ENCODE measurements at regions not wholly inside any gene's neighbourhood (a gene's known extent, or its start where the extent isn't known, plus 50 kb on each side); places are given as distances from the start of the nearest gene placed in this dataset.

GRCh38 chr11:70885281-70886231 is 366.8 kb downstream of the SHANK2 start:
- Mint-ChIP-seq H3K27me3 (ENCODE audit: unreplicated experiment) (no peaks in the 10 kb centered on the region), H3K4me1 (ENCODE audit: low read depth, unreplicated experiment) (no peaks in the 10 kb centered on the region), H3K4me3 (ENCODE audit: low read depth, unreplicated experiment) (no peak overlapping the region), H3K27ac (ENCODE audit: unreplicated experiment) (no peak overlapping the region), H3K9me3 (ENCODE audit: low read depth, unreplicated experiment) (peaks cover 3% of the 10 kb centered on the region), H3K36me3 (ENCODE audit: insufficient read depth, unreplicated experiment) (peaks cover 39% of the 10 kb centered on the region)
- CTCF ChIA-PET = no interaction called here
- DNase-seq = no peak
- intact Hi-C loops (cut with micrococcal nuclease; ENCODE audit: unreplicated experiment) = no loop called here
- TF ChIP-seq, protein P1, sequence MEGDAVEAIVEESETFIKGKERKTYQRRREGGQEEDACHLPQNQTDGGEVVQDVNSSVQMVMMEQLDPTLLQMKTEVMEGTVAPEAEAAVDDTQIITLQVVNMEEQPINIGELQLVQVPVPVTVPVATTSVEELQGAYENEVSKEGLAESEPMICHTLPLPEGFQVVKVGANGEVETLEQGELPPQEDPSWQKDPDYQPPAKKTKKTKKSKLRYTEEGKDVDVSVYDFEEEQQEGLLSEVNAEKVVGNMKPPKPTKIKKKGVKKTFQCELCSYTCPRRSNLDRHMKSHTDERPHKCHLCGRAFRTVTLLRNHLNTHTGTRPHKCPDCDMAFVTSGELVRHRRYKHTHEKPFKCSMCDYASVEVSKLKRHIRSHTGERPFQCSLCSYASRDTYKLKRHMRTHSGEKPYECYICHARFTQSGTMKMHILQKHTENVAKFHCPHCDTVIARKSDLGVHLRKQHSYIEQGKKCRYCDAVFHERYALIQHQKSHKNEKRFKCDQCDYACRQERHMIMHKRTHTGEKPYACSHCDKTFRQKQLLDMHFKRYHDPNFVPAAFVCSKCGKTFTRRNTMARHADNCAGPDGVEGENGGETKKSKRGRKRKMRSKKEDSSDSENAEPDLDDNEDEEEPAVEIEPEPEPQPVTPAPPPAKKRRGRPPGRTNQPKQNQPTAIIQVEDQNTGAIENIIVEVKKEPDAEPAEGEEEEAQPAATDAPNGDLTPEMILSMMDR (IDR thresholded peaks at IDR 0.05; ENCODE audit: unreplicated experiment) = no peak
- BruUV-seq (replicated peaks) = no TSS peak

- Mint-ChIP-seq H3K4me3 (ENCODE audit: low read depth, unreplicated experiment) (no peak overlapping the region), H3K27me3 (ENCODE audit: unreplicated experiment) (no peaks in the 10 kb centered on the region), H3K27ac (ENCODE audit: unreplicated experiment) (no peak overlapping the region), H3K4me1 (ENCODE audit: low read depth, unreplicated experiment) (no peaks in the 10 kb centered on the region), H3K36me3 (ENCODE audit: insufficient read depth, unreplicated experiment) (peaks cover 39% of the 10 kb centered on the region), H3K9me3 (ENCODE audit: low read depth, unreplicated experiment) (peaks cover 3% of the 10 kb centered on the region)
- DNase-seq = no peak
- TF ChIP-seq, protein P1 (IDR thresholded peaks at IDR 0.05; ENCODE audit: unreplicated experiment) = no peak
- BruUV-seq (replicated peaks) = no TSS peak
- intact Hi-C loops (cut with micrococcal nuclease; ENCODE audit: unreplicated experiment) = no loop called here
- CTCF ChIA-PET = no interaction called here
These were observed 366.1 kb downstream of the SHANK2 start for GRCh38 chr11:70886256-70886655.

- no TSS peak for BruUV-seq (replicated peaks)
- TF ChIP-seq, protein P1 (IDR thresholded peaks at IDR 0.05; ENCODE audit: unreplicated experiment) = no peak
These were observed 365.5 kb downstream of the SHANK2 start for GRCh38 chr11:70886676-70887541.

DNA sequence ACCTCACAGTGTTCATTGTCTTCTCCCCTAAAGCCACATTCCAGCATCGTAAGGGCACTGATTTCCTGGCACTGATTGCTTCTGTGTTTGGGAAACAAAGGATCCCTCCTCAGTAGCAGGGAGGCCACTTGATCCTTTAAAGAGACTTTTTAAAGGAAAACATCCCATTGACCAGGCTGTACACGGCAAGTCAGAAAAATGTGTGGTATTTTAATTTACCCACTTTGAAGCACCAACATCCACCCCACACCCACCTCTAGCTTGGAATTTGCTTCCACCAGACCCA is 364.9 kb downstream of the SHANK2 start:
- intact Hi-C loops (cut with micrococcal nuclease; ENCODE audit: unreplicated experiment) = no loop called here
- CTCF ChIA-PET = no interaction called here
- no TSS peak for BruUV-seq (replicated peaks)

More at GRCh38 chr11:70886676-70887541, 365.5 kb downstream of the SHANK2 start:
- CTCF ChIA-PET = no interaction called here
- no peaks in the 10 kb centered on the region for H3K4me1 Mint-ChIP-seq (ENCODE audit: low read depth, unreplicated experiment)
- peaks cover 39% of the 10 kb centered on the region for H3K36me3 Mint-ChIP-seq (ENCODE audit: insufficient read depth, unreplicated experiment)
- DNase-seq = no peak
- intact Hi-C loops (cut with micrococcal nuclease; ENCODE audit: unreplicated experiment) = no loop called here
- no peaks in the 10 kb centered on the region for H3K27me3 Mint-ChIP-seq (ENCODE audit: unreplicated experiment)
- H3K9me3 Mint-ChIP-seq (ENCODE audit: low read depth, unreplicated experiment) = peaks cover 3% of the 10 kb centered on the region
- H3K27ac Mint-ChIP-seq (ENCODE audit: unreplicated experiment) = no peak overlapping the region
- H3K4me3 Mint-ChIP-seq (ENCODE audit: low read depth, unreplicated experiment) = no peak overlapping the region

More for the DNA sequence above, 364.9 kb downstream of the SHANK2 start:
- H3K9me3 Mint-ChIP-seq (ENCODE audit: low read depth, unreplicated experiment) = peaks cover 3% of the 10 kb centered on the region
- H3K36me3 Mint-ChIP-seq (ENCODE audit: insufficient read depth, unreplicated experiment) = peaks cover 37% of the 10 kb centered on the region
- TF ChIP-seq, protein P1 (IDR thresholded peaks at IDR 0.05; ENCODE audit: unreplicated experiment) = no peak
- no peaks in the 10 kb centered on the region for H3K4me1 Mint-ChIP-seq (ENCODE audit: low read depth, unreplicated experiment)
- H3K27me3 Mint-ChIP-seq (ENCODE audit: unreplicated experiment) = no peaks in the 10 kb centered on the region
- H3K27ac Mint-ChIP-seq (ENCODE audit: unreplicated experiment) = no peak overlapping the region
- no peak for DNase-seq
- no peak overlapping the region for H3K4me3 Mint-ChIP-seq (ENCODE audit: low read depth, unreplicated experiment)

All from Calu3 (cell line).